Lower lobe of right lung (tissue), 2 donors: ENCODE measurements at regions not wholly inside any gene's neighbourhood (a gene's known extent, or its start where the extent isn't known, plus 50 kb on each side); places are given as distances from the start of the nearest gene placed in this dataset.

ENCODE experiments used
- ATAC-seq, 2 donors: fragments of 200-7000 bp; cut with Tn5 transposase; one replicate each; pipeline ENCODE4 v1.9.1; 2020 to 2022; ENCODE audit warnings: mild to moderate bottlenecking in 2 of 2, moderate library complexity in 2 of 2
- DNase-seq: peaks from one replicate; pipeline ENCODE4 v3.0.0-alpha.2; 2020
- H3K27ac ChIP-seq: fragments of 200-600 bp; one replicate; pipeline ENCODE4 v1.8.0; 2022
- H3K27me3 ChIP-seq: fragments of 200-600 bp; one replicate; pipeline ENCODE4 v1.8.0; 2022; ENCODE audit warnings: low read depth
- H3K36me3 ChIP-seq: fragments of 200-600 bp; one replicate; pipeline ENCODE4 v1.8.0; 2022; ENCODE audit warnings: mild to moderate bottlenecking
- H3K4me1 ChIP-seq: fragments of 200-600 bp; one replicate; pipeline ENCODE4 v1.8.0; 2022
- H3K4me3 ChIP-seq: fragments of 200-600 bp; one replicate; pipeline ENCODE4 v1.8.0; 2022; ENCODE audit warnings: mild to moderate bottlenecking
- H3K9me3 ChIP-seq: fragments of 200-600 bp; one replicate; pipeline ENCODE4 v1.8.0; 2022
- CTCF ChIP-seq: fragments of 200-600 bp; IDR thresholded peaks from one replicate; pipeline ENCODE4 v1.8.0; 2022; ENCODE audit warnings: antibody characterized with exemption, mild to moderate bottlenecking
- intact Hi-C: fragments of 100-400 bp; cut with DNase I; formaldehyde crosslinking; loops from one replicate; pipeline ENCODE4 v1.11.0; 2022
- donor health status: DM: no; HTN: yes; CAD: no; lungs with severe emphysema.

- DNase-seq (no peak), ATAC-seq (no peak)
- intact Hi-C loops, result no loop called here
- no peak for TF ChIP-seq CTCF
- H3K27me3 ChIP-seq, result no peaks in the 10 kb centered on the region
- H3K4me3 ChIP-seq, result no peak overlapping the region
- peaks cover 27% of the 10 kb centered on the region for H3K4me1 ChIP-seq
- no peaks in the 10 kb centered on the region for H3K36me3 ChIP-seq
- no peaks in the 10 kb centered on the region for H3K9me3 ChIP-seq
- H3K27ac ChIP-seq, result peak overlapping the region; percentile 0
These were observed 198.3 kb downstream of the BCAS1 start for GRCh38 chr20:53872081-53872541.

- Histone ChIP-seq H3K27me3 (no peaks in the 10 kb centered on the region), H3K27ac (peak overlapping the region; percentile 0), H3K9me3 (no peaks in the 10 kb centered on the region), H3K4me1 (peaks cover 32% of the 10 kb centered on the region), H3K36me3 (no peaks in the 10 kb centered on the region), H3K4me3 (no peak overlapping the region)
- ATAC-seq (no peak), DNase-seq (no peak)
- TF ChIP-seq CTCF, result no peak
- intact Hi-C loops, result no loop called here
These were observed 198.9 kb downstream of the BCAS1 start for GRCh38 chr20:53871541-53871940.

- ATAC-seq, result no peak
- H3K27ac ChIP-seq, result no peak overlapping the region
- TF ChIP-seq CTCF, result no peak
- peaks cover 39% of the 10 kb centered on the region for H3K4me1 ChIP-seq
- DNase-seq, result no peak
- H3K9me3 ChIP-seq, result no peaks in the 10 kb centered on the region
- no peaks in the 10 kb centered on the region for H3K27me3 ChIP-seq
- H3K36me3 ChIP-seq, result no peaks in the 10 kb centered on the region
- intact Hi-C loops, result no loop called here
- no peak overlapping the region for H3K4me3 ChIP-seq
These were observed 199.7 kb downstream of the BCAS1 start for GRCh38 chr20:53870426-53871315.

- Histone ChIP-seq H3K4me3 (no peak overlapping the region), H3K27me3 (no peaks in the 10 kb centered on the region), H3K9me3 (no peaks in the 10 kb centered on the region), H3K27ac (peak overlapping the region; percentile 51), H3K36me3 (no peaks in the 10 kb centered on the region), H3K4me1 (peaks cover 44% of the 10 kb centered on the region)
- intact Hi-C loops, result no loop called here
- peak; percentile 50 for DNase-seq
- ATAC-seq, result peak; percentile 84 to 89
- peak; percentile 78 for TF ChIP-seq CTCF
These were observed 200.7 kb downstream of the BCAS1 start for GRCh38 chr20:53869466-53870258.

- Histone ChIP-seq H3K4me3 (no peak overlapping the region), H3K9me3 (no peaks in the 10 kb centered on the region), H3K27ac (peak overlapping the region; percentile 70), H3K4me1 (peaks cover 44% of the 10 kb centered on the region), H3K27me3 (no peaks in the 10 kb centered on the region), H3K36me3 (no peaks in the 10 kb centered on the region)
- intact Hi-C loops, result no loop called here
- TF ChIP-seq CTCF, result no peak
- no peak for DNase-seq
- no peak for ATAC-seq
These were observed 202.5 kb downstream of the BCAS1 start for GRCh38 chr20:53867741-53868351.
